PC-3 (cell line): ENCODE measurements at regions not wholly inside any gene's neighbourhood (a gene's known extent, or its start where the extent isn't known, plus 50 kb on each side); places are given as distances from the start of the nearest gene placed in this dataset.
A peak's percentile ranks its signal among the peaks of the same experiment; 100 is the strongest.

Source experiments
- ATAC-seq: fragments of 200-7000 bp; cut with Tn5 transposase; 2 replicates; pipeline ENCODE4 v1.9.1; 2020; ENCODE audit warnings: mild to moderate bottlenecking, moderate library complexity
- BruUV-seq: library from RNA; stranded (reverse); fragments of 400-500 nt; replicated peaks from 2 replicates; lab custom pipeline; 2021; lab: Mats Ljungman, UMichigan
- CTCF ChIA-PET: fragments of 300-600 bp; sonication (Branson Sonifier 250); formaldehyde crosslinking; loops from one replicate; lab custom pipeline; 2022; ENCODE audit warnings: antibody characterized with exemption; lab: Charles Lee
- POLR2A ChIA-PET: fragments of 300-600 bp; sonication (Branson Sonifier 250); formaldehyde crosslinking; loops from one replicate; lab custom pipeline; 2022; ENCODE audit warnings: antibody characterized with exemption; ENCODE audit not compliant: unreplicated experiment; lab: Charles Lee
- DNase-seq: peaks from one replicate; pipeline ENCODE4 v3.0.0-alpha.2; 2015
- H2AFZ ChIP-seq: fragments of 300-600 bp; sonication (generic); 2 replicates; pipeline ENCODE4 v1.6.0; 2016; ENCODE audit warnings: antibody characterized with exemption, low read length
- H3F3A ChIP-seq: fragments of 300-600 bp; sonication (generic); one replicate; pipeline ENCODE4 v1.6.0; 2017; ENCODE audit warnings: antibody characterized with exemption, low read length, control low read depth, mild to moderate bottlenecking; ENCODE audit not compliant: unreplicated experiment
- H3K27ac ChIP-seq: fragments of 300-600 bp; sonication (generic); 2 replicates; pipeline ENCODE4 v1.5.1; 2016; ENCODE audit warnings: mild to moderate bottlenecking, low read length
- H3K27me3 ChIP-seq: fragments of 300-600 bp; sonication (generic); 2 replicates; pipeline ENCODE4 v1.6.1; 2016; ENCODE audit warnings: low read length, mixed read lengths
- H3K36me3 ChIP-seq: fragments of 300-600 bp; sonication (generic); 2 replicates; pipeline ENCODE4 v1.6.1; 2016; ENCODE audit warnings: low read depth, mixed run types, low read length, mixed read lengths
- H3K4me1 ChIP-seq: fragments of 300-600 bp; sonication (generic); 2 replicates; pipeline ENCODE4 v1.5.1; 2016; ENCODE audit warnings: low read length; ENCODE audit not compliant: insufficient read depth
- H3K4me2 ChIP-seq: fragments of 300-600 bp; sonication (generic); 2 replicates; pipeline ENCODE4 v1.6.0; 2016; ENCODE audit warnings: low read length
- H3K4me3 ChIP-seq: fragments of 300-600 bp; sonication (generic); 2 replicates; pipeline ENCODE4 v1.5.1; 2016; ENCODE audit warnings: mild to moderate bottlenecking, low read length, mixed read lengths
- H3K79me2 ChIP-seq: fragments of 300-600 bp; sonication (generic); 2 replicates; pipeline ENCODE4 v1.6.1; 2017; ENCODE audit warnings: low read length, mixed read lengths
- H3K9ac ChIP-seq: fragments of 300-600 bp; sonication (generic); 2 replicates; pipeline ENCODE4 v1.6.0; 2016; ENCODE audit warnings: mild to moderate bottlenecking, low read length
- H3K9me2 ChIP-seq: fragments of 300-600 bp; sonication (generic); replicated peaks from 2 replicates; pipeline ENCODE4 v1.6.1; 2016; ENCODE audit warnings: mixed run types, low read length, mixed read lengths
- H3K9me3 ChIP-seq: fragments of 300-600 bp; sonication (generic); 2 replicates; pipeline ENCODE4 v1.6.1; 2016; ENCODE audit warnings: low read length, mixed read lengths
- H4K20me1 ChIP-seq: fragments of 300-600 bp; sonication (generic); 2 replicates; pipeline ENCODE4 v1.6.1; 2016; ENCODE audit warnings: low read length, mixed read lengths
- EZH2 ChIP-seq: fragments of 300-600 bp; sonication (generic); IDR thresholded peaks from one replicate; pipeline ENCODE4 v1.6.1; 2017; ENCODE audit warnings: antibody characterized with exemption, mild to moderate bottlenecking, low read length; ENCODE audit not compliant: unreplicated experiment
- EZH2phosphoT487 ChIP-seq: fragments of 300-600 bp; sonication (generic); IDR thresholded peaks from 2 replicates; pipeline ENCODE4 v1.6.1; 2018; ENCODE audit warnings: mild to moderate bottlenecking, antibody characterized with exemption, low read length, borderline replicate concordance
- intact Hi-C: fragments of 100-400 bp; cut with micrococcal nuclease; formaldehyde crosslinking; loops from 2 replicates; pipeline ENCODE4 v1.9.0; 2023
- TF ChIP-seq, protein P1 (sequence below): fragments of 300-600 bp; sonication (generic); conservative IDR thresholded peaks from 2 replicates; pipeline ENCODE4 v1.5.1; 2017; ENCODE audit warnings: antibody characterized with exemption, low read depth, mild to moderate bottlenecking, low read length

- BruUV-seq, result no TSS peak
- TF ChIP-seq EZH2, result no peak
- no peak for TF ChIP-seq EZH2phosphoT487
- TF ChIP-seq, protein P1, sequence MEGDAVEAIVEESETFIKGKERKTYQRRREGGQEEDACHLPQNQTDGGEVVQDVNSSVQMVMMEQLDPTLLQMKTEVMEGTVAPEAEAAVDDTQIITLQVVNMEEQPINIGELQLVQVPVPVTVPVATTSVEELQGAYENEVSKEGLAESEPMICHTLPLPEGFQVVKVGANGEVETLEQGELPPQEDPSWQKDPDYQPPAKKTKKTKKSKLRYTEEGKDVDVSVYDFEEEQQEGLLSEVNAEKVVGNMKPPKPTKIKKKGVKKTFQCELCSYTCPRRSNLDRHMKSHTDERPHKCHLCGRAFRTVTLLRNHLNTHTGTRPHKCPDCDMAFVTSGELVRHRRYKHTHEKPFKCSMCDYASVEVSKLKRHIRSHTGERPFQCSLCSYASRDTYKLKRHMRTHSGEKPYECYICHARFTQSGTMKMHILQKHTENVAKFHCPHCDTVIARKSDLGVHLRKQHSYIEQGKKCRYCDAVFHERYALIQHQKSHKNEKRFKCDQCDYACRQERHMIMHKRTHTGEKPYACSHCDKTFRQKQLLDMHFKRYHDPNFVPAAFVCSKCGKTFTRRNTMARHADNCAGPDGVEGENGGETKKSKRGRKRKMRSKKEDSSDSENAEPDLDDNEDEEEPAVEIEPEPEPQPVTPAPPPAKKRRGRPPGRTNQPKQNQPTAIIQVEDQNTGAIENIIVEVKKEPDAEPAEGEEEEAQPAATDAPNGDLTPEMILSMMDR, result no peak
- peak overlapping the region; percentile 21 for H2AFZ ChIP-seq
- peak overlapping the region; percentile 31; the same call in 1 of the 2 replicates for H3K27ac ChIP-seq
- H3K9ac ChIP-seq, result no peak overlapping the region
- H3K27me3 ChIP-seq, result no peaks in the 10 kb centered on the region
- ATAC-seq, result peak; percentile 82
- no peaks in the 10 kb centered on the region for H4K20me1 ChIP-seq
- no peak overlapping the region for H3K4me3 ChIP-seq
- CTCF ChIA-PET, result no interaction called here
- no peaks in the 10 kb centered on the region for H3K9me3 ChIP-seq
- peak; percentile 90 for DNase-seq
- POLR2A ChIA-PET, result interaction anchor here (0.5 kb wide), 1 partner anchor 22 kb away, joined by 3 read pairs; no protein-coding TSS in a partner anchor
- peak overlapping the region; percentile 36 for H3K4me2 ChIP-seq
- H3F3A ChIP-seq, result no peaks in the 10 kb centered on the region
- H3K36me3 ChIP-seq, result no peaks in the 10 kb centered on the region
- H3K9me2 ChIP-seq, result no peaks in the 10 kb centered on the region
- peaks cover 40% of the 10 kb centered on the region for H3K4me1 ChIP-seq
- intact Hi-C loops, result no loop called here
- no peaks in the 10 kb centered on the region for H3K79me2 ChIP-seq
Observed at GRCh38 chr2:217331523-217332416, 471.9 kb upstream of the TNP1 start.

DNA sequence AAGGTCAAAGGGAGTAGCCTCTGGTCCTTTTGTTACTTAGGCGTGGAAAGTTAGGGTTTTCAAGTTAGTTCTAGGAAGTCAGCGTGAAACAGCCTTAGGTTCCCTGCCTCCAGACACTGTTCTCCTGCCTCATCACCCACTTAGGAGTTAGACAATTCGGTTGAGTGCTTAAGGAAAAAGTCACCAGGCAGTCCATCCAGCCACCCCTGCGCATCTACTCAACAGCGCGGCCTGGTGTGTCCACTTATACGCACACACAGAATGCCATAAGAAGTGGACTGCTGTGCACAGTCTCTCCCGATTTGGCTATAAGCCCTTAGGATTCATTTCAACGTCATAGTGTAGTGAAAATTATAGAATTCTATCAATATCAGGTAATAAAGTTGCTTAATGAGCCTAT lies 470.8 kb upstream of the TNP1 start:
- H3K4me3 ChIP-seq, result no peak overlapping the region
- no peaks in the 10 kb centered on the region for H3K27me3 ChIP-seq
- no peak overlapping the region for H3K4me2 ChIP-seq
- no TSS peak for BruUV-seq
- H3K9ac ChIP-seq, result no peak overlapping the region
- H3K4me1 ChIP-seq, result peaks cover 43% of the 10 kb centered on the region
- TF ChIP-seq, protein P1, result no peak
- TF ChIP-seq EZH2phosphoT487 (no peak), EZH2 (no peak)
- no peaks in the 10 kb centered on the region for H3K79me2 ChIP-seq
- no peaks in the 10 kb centered on the region for H3K36me3 ChIP-seq
- H3F3A ChIP-seq, result no peaks in the 10 kb centered on the region
- H2AFZ ChIP-seq, result no peak overlapping the region
- POLR2A ChIA-PET, result no interaction called here
- no peaks in the 10 kb centered on the region for H3K9me3 ChIP-seq
- no peaks in the 10 kb centered on the region for H3K9me2 ChIP-seq
- no peaks in the 10 kb centered on the region for H4K20me1 ChIP-seq
- intact Hi-C loops, result no loop called here
- CTCF ChIA-PET, result no interaction called here
- H3K27ac ChIP-seq, result no peak overlapping the region
- no peak for DNase-seq
- ATAC-seq, result no peak

DNA sequence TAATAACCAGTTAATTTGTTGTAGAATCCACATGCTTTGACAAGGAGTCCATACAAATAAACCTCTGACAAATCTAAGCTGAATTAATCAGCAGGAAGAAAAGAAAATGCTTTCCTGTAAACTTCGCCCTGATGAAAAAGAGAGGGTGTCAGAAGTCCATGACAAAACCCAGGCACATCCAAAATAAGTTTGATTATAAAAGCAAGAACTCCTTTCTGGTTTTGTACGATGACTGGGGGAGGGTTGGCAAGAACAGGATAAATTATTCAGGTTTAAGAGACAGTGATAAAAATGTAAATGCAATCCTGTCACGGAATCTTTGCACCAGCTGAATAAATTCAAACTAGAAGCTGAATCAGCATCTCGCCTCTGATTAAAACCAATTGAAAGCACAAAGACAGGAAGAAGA lies 469.2 kb upstream of the TNP1 start:
- H3K4me3 ChIP-seq, result no peak overlapping the region
- no peaks in the 10 kb centered on the region for H3K9me2 ChIP-seq
- H3K9ac ChIP-seq, result no peak overlapping the region
- H2AFZ ChIP-seq, result no peak overlapping the region
- no peaks in the 10 kb centered on the region for H3K79me2 ChIP-seq
- no peak overlapping the region for H3K27ac ChIP-seq
- H3K27me3 ChIP-seq, result no peaks in the 10 kb centered on the region
- H3K9me3 ChIP-seq, result no peaks in the 10 kb centered on the region
- no peak for DNase-seq
- ChIA-PET POLR2A (no interaction called here), CTCF (no interaction called here)
- intact Hi-C loops, result no loop called here
- H3K36me3 ChIP-seq, result no peaks in the 10 kb centered on the region
- no peaks in the 10 kb centered on the region for H3F3A ChIP-seq
- no peak for ATAC-seq
- no peaks in the 10 kb centered on the region for H4K20me1 ChIP-seq
- no TSS peak for BruUV-seq
- H3K4me2 ChIP-seq, result no peak overlapping the region
- H3K4me1 ChIP-seq, result peaks cover 31% of the 10 kb centered on the region
- no peak for TF ChIP-seq EZH2
- TF ChIP-seq EZH2phosphoT487, result no peak
- TF ChIP-seq, protein P1, result no peak
